A673 (cell line): ENCODE measurements at regions not wholly inside any gene's neighbourhood (a gene's known extent, or its start where the extent isn't known, plus 50 kb on each side); places are given as distances from the start of the nearest gene placed in this dataset.

Experiments used
- BruUV-seq: library from RNA; stranded (reverse); fragments of 400-500 nt; replicated peaks from 2 replicates; lab custom pipeline; 2021; lab: Mats Ljungman, UMichigan
- CTCF ChIA-PET: fragments of 300-600 bp; sonication (Branson Sonifier 250); formaldehyde crosslinking; loops from one replicate; lab custom pipeline; 2022; ENCODE audit warnings: antibody characterized with exemption; lab: Charles Lee
- POLR2A ChIA-PET: fragments of 300-600 bp; sonication (Branson Sonifier 250); formaldehyde crosslinking; loops from one replicate; lab custom pipeline; 2022; ENCODE audit warnings: antibody characterized with exemption; ENCODE audit not compliant: low non-redundant PET; lab: Charles Lee
- DNase-seq: peaks from one replicate; pipeline ENCODE4 v3.0.0-alpha.2; 2015; ENCODE audit warnings: low spot score
- H3K27ac ChIP-seq: fragments of 200-600 bp; sonication (generic); 2 replicates; pipeline ENCODE4 v1.5.1; 2016; ENCODE audit warnings: mixed run types, low read depth, mild to moderate bottlenecking, mixed read lengths, antibody characterized with exemption, low read length; ENCODE audit not compliant: poor library complexity, severe bottlenecking
- H3K27me3 ChIP-seq: fragments of 200-600 bp; sonication (generic); replicated peaks from 2 replicates; pipeline ENCODE4 v1.6.1; 2017; ENCODE audit warnings: mixed run types, low read depth, mild to moderate bottlenecking, mixed read lengths, antibody characterized with exemption, low read length; ENCODE audit not compliant: insufficient read depth, poor library complexity
- H3K36me3 ChIP-seq: fragments of 200-600 bp; sonication (generic); 2 replicates; pipeline ENCODE4 v1.6.1; 2016; ENCODE audit warnings: mixed run types, mild to moderate bottlenecking, mixed read lengths, antibody characterized with exemption, low read length; ENCODE audit not compliant: insufficient read depth, poor library complexity, severe bottlenecking
- H3K4me1 ChIP-seq: fragments of 200-600 bp; sonication (generic); 2 replicates; pipeline ENCODE4 v1.6.1; 2017; ENCODE audit warnings: mixed run types, mild to moderate bottlenecking, mixed read lengths, antibody characterized with exemption, low read length; ENCODE audit not compliant: insufficient read depth, poor library complexity, severe bottlenecking
- H3K4me3 ChIP-seq: fragments of 200-600 bp; sonication (generic); 2 replicates; pipeline ENCODE4 v1.5.1; 2016; ENCODE audit warnings: low read depth, mixed run types, mild to moderate bottlenecking, mixed read lengths, low read length; ENCODE audit not compliant: poor library complexity, severe bottlenecking
- H3K9me3 ChIP-seq: fragments of 200-600 bp; sonication (generic); 2 replicates; pipeline ENCODE4 v1.6.1; 2016; ENCODE audit warnings: mixed run types, low read depth, mild to moderate bottlenecking, mixed read lengths, antibody characterized with exemption, low read length; ENCODE audit not compliant: poor library complexity, severe bottlenecking
- CTCF ChIP-seq: fragments of 300-800, 200-600 bp; sonication (generic); conservative IDR thresholded peaks from 2 replicates; pipeline ENCODE4 v1.5.1; 2017; ENCODE audit warnings: low read depth, mild to moderate bottlenecking, antibody characterized with exemption, low read length, moderate library complexity, mixed read lengths
- EZH2 ChIP-seq: fragments of 200-600 bp; sonication (generic); IDR thresholded peaks from 2 replicates; pipeline ENCODE4 v1.6.1; 2017; ENCODE audit warnings: borderline replicate concordance, low read depth, mild to moderate bottlenecking, mixed read lengths, antibody characterized with exemption, low read length; ENCODE audit not compliant: poor library complexity, severe bottlenecking
- intact Hi-C: fragments of 100-400 bp; cut with micrococcal nuclease; formaldehyde crosslinking; loops from one replicate; pipeline ENCODE4 v1.10.0; 2022; ENCODE audit not compliant: unreplicated experiment

GRCh38 chr14:39716987-39717570 is 284.8 kb upstream of the FBXO33 start:
- Histone ChIP-seq H3K36me3 (no peaks in the 10 kb centered on the region), H3K27ac (no peak overlapping the region), H3K4me1 (no peaks in the 10 kb centered on the region), H3K9me3 (no peaks in the 10 kb centered on the region), H3K27me3 (no peaks in the 10 kb centered on the region), H3K4me3 (no peak overlapping the region)
- no peak for TF ChIP-seq CTCF
- ChIA-PET CTCF (no interaction called here), POLR2A (no interaction called here)
- intact Hi-C loops, result no loop called here
- BruUV-seq, result no TSS peak
- DNase-seq, result no peak

- Histone ChIP-seq H3K27me3 (no peaks in the 10 kb centered on the region), H3K27ac (no peak overlapping the region), H3K4me3 (no peak overlapping the region), H3K9me3 (no peaks in the 10 kb centered on the region), H3K4me1 (no peaks in the 10 kb centered on the region), H3K36me3 (no peaks in the 10 kb centered on the region)
- ChIA-PET POLR2A (no interaction called here), CTCF (no interaction called here)
- no peak for DNase-seq
- no peak for TF ChIP-seq CTCF
- TF ChIP-seq EZH2, result no peak
- BruUV-seq, result no TSS peak
- intact Hi-C loops, result no loop called here
Observed at GRCh38 chr14:39712293-39712999, 280.2 kb upstream of the FBXO33 start.

GRCh38 chr14:39704594-39704993 is 272.4 kb upstream of the FBXO33 start:
- no peak overlapping the region for H3K4me3 ChIP-seq
- BruUV-seq, result no TSS peak
- H3K36me3 ChIP-seq, result no peaks in the 10 kb centered on the region
- CTCF ChIA-PET, result no interaction called here
- intact Hi-C loops, result no loop called here
- no peaks in the 10 kb centered on the region for H3K27me3 ChIP-seq
- TF ChIP-seq EZH2 (no peak), CTCF (no peak)
- H3K4me1 ChIP-seq, result no peaks in the 10 kb centered on the region
- no peak for DNase-seq
- no peaks in the 10 kb centered on the region for H3K9me3 ChIP-seq
- POLR2A ChIA-PET, result no interaction called here
- H3K27ac ChIP-seq, result no peak overlapping the region
